Ramos (cell line): ENCODE measurements at regions not wholly inside any gene's neighbourhood (a gene's known extent, or its start where the extent isn't known, plus 50 kb on each side); places are given as distances from the start of the nearest gene placed in this dataset.
"Not testable (repeated sequence)": the region's sequence is repeated elsewhere in the genome, so short reads cannot be mapped to it uniquely, and the experiment has no call there.

Source experiments
- in situ Hi-C: fragments of 300-500 bp; cut with MboI; formaldehyde crosslinking; loops from one replicate; pipeline ENCODE4 v1.14.3; 2022; ENCODE audit warnings: low sequenced_read_pairs; ENCODE audit not compliant: unreplicated experiment

- in situ Hi-C loops = no loop called here
These were observed 442.4 kb downstream of the ZIC3 start for GRCh38 chrX:138008281-138008680.

DNA sequence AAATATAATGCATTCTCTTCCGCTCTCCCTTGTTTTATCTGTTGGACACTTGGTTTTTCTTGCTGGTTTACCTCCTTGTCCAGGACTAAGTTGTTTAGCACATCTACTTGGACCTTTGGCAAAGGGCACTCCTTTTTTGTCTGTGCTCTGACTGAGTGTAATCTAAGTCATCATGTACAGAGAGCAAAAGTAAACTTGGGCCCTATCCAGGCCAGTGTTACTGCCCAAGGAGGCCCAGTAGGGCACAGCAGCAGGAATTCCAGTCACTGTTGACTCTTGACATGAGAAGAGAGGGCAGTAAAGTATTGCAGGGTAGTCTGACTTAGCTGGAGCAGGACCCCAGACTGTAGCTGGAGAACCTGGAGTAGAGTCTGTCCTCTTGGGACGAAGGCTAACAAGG is 445.5 kb downstream of the ZIC3 start:
- in situ Hi-C loops = no loop called here

GRCh38 chrX:138014577-138014976 is 448.6 kb downstream of the ZIC3 start:
- in situ Hi-C loops = no loop called here

GRCh38 chrX:138018145-138018799 is 452.3 kb downstream of the ZIC3 start:
- in situ Hi-C loops = no loop called here

- in situ Hi-C loops = no loop called here
These were observed 455.0 kb downstream of the ZIC3 start for GRCh38 chrX:138020941-138021340.

DNA sequence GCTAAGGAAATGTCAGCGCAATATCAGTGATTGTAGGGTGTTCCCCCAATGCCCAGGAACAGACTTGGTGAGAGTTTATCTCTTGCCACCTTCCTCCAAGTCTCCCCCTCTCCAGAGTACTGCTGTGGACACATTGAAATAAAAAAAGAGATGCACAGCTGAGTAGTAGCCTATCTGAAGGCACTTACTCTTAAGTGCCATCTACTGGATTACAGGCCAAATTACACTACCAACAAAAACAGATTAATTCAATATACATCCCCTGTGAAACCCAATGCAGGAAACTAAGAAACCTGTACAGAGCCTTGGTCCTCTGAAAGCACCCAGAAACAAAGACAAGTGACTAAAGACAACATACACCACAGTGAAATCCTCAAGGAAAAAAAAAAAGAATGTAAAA is 460.3 kb downstream of the ZIC3 start:
- in situ Hi-C loops = no loop called here

DNA sequence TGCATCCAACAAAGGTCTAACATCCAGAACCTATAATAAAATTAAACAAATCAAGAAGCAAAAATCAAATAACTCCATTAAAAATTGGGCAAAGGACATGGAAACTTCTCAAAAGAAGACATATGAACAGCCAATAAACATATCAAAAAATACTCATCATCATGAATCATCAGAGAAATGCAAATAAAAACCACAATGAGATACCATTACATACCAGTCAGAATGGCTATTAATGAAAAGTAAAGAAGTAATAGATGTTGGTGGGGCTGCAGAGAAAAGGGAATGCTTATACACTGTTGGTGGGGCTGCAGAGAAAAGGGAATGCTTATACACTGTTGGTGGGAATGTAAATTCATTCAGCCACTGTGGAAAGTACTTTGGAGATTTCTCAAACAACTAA is 465.8 kb downstream of the ZIC3 start:
- in situ Hi-C loops = no loop called here

DNA sequence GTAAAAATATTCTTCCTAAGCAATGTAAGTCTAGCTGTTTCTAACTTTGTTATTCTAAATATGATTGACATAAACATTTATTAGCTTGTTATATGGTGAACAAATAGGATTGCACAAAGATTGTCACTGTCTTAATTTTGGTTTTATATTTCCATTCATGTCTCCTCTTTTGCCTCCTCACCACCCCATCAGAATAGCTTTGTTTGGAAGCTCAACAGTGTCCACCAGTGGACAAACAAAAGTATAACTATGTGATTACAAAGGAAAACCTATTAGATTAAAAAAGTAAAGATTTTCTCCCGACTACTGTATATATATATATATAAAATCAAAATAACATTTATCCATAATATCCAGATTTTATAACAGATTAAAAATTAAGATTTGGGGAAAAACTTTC is 468.2 kb downstream of the ZIC3 start:
- in situ Hi-C loops = no loop called here

DNA sequence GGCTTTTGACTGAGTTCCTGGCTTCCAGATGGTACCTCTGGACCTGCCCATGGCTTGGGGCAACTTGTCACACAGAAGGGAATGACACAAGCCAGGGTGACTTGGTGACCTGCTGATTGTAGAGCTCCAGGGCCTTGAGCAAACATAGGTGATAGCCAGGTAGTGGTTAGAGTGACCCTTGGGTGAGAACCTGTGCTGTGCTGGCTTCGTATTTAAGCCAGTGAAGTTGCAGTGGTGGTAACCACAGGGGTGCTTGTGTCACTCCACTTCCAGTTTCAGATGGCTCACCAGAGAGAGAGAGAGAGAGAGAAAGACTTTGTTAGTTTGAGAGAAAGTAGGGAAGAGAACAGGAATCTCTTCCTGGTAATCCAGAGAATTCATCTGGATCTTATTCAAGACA is 471.6 kb downstream of the ZIC3 start:
- in situ Hi-C loops = no loop called here

DNA sequence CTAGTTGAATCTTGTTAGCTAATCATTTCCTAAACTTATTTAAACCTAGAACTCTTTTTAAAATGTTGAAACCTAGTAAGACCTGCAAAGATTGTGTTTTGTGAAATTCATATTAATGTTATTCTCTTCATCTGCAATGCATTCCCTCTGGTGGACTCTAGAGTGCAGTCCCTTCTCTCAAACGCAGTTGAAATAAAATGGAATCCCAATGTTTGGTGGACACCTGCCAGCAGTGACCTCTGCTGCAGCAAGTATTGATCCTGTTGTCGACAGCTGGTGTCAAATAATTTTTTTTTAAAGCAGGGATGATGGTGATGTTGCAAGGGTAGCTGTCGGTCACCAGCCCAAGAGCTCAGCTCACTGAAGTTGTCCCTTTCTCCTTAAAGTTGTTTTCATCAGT is 492.0 kb downstream of the ZIC3 start:
- in situ Hi-C loops = no loop called here

DNA sequence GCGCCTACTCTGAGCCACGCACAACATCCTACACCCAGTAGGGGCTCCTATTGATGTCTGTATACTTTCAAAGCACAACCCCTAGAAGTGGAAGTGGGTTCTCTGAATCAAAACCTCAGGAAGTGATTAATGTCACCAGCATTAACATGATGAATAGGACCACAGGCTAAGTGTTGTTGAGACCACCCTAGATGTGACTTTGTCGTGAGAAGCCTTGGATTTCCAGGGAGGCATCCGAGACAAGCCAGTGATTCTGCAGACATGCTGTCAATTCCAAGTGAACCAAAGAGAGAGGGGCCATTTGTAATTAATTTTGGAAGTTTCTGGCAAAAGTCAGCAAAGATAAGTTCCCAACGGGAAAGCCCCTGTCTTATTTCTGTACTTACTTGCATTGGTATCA is 493.0 kb downstream of the ZIC3 start:
- in situ Hi-C loops = no loop called here

DNA sequence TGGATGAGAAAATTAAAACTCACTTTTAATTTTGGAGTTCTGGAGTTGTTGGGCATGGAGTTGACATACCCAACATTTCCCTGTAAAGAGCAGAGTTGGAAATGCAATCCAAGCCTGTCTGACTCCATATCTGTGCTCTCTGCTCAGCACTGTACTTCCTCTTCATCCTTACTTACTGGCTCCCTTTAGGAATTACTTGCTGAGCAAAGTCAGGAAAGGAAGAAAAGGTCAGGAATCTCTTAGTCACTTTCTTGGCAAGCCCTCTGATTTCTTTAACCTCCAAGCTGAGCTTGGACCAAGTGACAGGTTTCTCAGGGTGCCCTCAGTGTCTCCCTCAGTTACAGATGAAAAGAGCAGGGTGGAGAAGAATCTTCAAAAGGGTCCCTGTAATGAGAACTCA is 501.5 kb downstream of the ZIC3 start:
- in situ Hi-C loops = no loop called here

DNA sequence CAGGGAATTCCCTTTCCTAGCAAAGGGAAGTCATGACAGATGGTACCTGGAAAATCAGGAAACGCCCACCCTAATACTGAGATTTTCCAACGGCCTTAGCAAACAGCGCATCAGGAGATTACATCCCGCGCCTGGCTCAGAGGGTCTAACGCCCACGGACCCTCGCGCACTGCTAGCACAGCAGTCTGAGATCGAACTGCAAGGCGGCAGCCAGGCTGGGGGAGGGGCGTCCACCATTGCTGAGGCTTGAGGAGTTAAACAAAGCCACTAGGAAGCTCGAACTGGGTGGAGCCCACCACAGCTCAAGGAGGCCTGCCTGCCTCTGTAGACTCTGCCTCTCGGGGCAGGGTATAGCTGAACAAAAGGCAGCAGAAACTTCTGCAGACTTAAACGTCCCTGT is 507.7 kb downstream of the ZIC3 start:
- in situ Hi-C loops = no loop called here

DNA sequence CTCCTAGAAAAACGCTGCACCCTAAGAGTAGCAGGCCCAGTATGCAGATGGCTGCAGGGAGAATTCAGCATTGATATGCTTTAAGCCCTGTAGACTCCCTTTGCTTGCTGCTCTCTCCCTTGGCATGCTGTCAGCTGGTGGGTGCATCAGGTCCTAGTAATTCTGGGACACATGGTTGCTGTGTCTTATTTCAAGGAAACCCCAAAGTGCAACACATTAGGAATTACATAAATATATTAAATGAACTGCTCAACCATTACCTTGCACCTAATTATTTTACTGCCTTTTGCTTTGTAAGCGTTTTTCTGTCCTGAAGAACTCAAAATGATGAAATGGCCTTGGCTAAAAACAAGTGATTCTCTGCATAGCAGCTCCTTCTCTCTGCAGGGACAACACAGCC is 516.3 kb downstream of the ZIC3 start:
- in situ Hi-C loops = no loop called here

GRCh38 chrX:138082896-138083295 is 517.0 kb downstream of the ZIC3 start:
- in situ Hi-C loops = no loop called here

DNA sequence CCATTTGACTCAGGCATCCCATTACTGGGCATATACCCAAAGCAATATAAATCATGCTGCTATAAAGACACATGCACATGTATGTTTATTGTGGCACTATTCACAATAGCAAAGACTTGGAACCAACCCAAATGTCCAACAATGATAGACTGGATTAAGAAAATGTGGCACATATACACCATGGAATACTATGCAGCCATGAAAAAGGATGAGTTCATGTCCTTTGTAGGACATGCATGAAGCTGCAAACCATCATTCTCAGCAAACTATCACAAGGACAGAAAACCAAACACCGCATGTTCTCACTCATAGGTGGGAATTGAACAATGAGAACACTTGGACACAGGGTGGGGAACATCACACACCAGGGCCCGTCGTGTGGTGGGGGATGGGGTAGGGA is 545.0 kb downstream of the ZIC3 start:
- in situ Hi-C loops = not testable (repeated sequence)

DNA sequence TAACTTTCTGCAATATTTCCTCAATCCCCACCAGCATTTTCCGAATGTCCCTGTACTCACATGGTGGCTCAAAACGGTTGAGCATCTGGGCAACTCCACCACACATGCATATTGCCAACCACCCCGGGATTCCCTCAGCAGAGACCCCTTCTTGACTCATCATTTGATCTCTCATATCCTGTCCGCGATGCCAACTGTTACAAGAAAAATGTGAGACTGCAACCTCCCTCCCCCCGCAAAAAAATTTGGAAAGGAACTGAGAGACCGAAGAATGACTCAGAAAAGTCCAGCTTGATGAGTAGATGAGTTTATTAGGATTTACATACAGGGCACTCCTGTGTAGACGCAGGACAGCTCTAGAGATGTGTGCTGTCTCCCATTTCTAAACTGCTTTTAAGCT is 561.4 kb downstream of the ZIC3 start:
- in situ Hi-C loops = no loop called here

- in situ Hi-C loops = no loop called here
These were observed 562.2 kb downstream of the ZIC3 start for GRCh38 chrX:138128027-138128671.

- in situ Hi-C loops = no loop called here
These were observed 560.8 kb downstream of the FGF13 start for GRCh38 chrX:138150709-138151108.

DNA sequence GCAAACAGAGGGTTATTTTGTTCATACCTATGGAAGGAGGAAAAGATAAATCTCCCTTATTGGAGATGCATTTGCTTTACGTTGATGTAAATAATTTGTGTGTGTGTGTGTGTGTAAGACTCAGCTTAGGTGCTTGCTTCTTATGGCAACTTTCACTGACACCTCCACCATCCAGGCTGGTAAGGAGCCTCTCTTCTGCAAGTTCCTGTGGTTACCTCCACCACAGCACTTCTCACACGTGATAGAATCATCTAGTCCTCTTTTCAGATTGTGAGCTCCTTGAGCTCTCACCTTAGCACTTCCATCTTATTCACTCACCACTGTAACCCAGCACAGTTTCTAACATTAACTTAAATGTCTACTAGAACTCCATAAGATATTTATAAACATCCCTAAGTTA is 553.7 kb downstream of the FGF13 start:
- in situ Hi-C loops = no loop called here

- in situ Hi-C loops = loop anchor here (25.0 kb wide), 1 partner anchor 545 kb away; no protein-coding TSS in a partner anchor
These were observed 519.5 kb downstream of the FGF13 start for GRCh38 chrX:138191998-138192397.

GRCh38 chrX:138229718-138230117 is 481.8 kb downstream of the FGF13 start:
- in situ Hi-C loops = no loop called here
